ENCODE measurements at regions not wholly inside any gene's neighbourhood (a gene's known extent, or its start where the extent isn't known, plus 50 kb on each side); places are given as distances from the start of the nearest gene placed in this dataset.

- Histone ChIP-seq H4K20me1 (replicated peaks in 1 of 2; ENCODE audit: control insufficient read depth in 1 of 2, insufficient read depth in 2 of 2, low read length in 2 of 2) (no peaks in the 10 kb centered on the region), H2AK5ac (ENCODE audit: low read depth, low read length) (no peak overlapping the region), H2BK5ac (ENCODE audit: low read depth, low read length) (no peak overlapping the region), H3K4me2 (ENCODE audit: insufficient read depth in 1 of 2, low read depth in 2 of 2, low read length in 2 of 2) (no peak overlapping the region), H3K18ac (ENCODE audit: extremely low read depth, low read length) (no peak overlapping the region), H2BK15ac (ENCODE audit: low read length) (no peak overlapping the region), H3K4ac (replicated peaks; ENCODE audit: insufficient read length, low read depth, low read length) (no peak overlapping the region), H3K9ac (replicated peaks in 1 of 4; ENCODE audit: extremely low read depth in 1 of 4, low read depth in 3 of 4, low read length in 3 of 4) (no peak overlapping the region), H3K36me3 (ENCODE audit: control insufficient read depth in 2 of 4, insufficient read depth in 4 of 4, low read length in 3 of 4) (no peaks in the 10 kb centered on the region), H3K23ac (ENCODE audit: insufficient read length) (no peak overlapping the region), H3K27ac (ENCODE audit: low read depth, low read length) (no peak overlapping the region), H3K79me1 (ENCODE audit: low read depth, low read length) (no peaks in the 10 kb centered on the region), H2AFZ (ENCODE audit: low read length) (no peak overlapping the region), H4K91ac (replicated peaks; ENCODE audit: insufficient read length, low read length) (no peak overlapping the region), H4K5ac (ENCODE audit: insufficient read length, low read depth, low read length) (no peak overlapping the region), H3K4me3 (ENCODE audit: extremely low read depth in 1 of 4, insufficient read depth in 2 of 4, low read depth in 3 of 4, low read length in 4 of 4) (no peak overlapping the region), H3K23me2 (ENCODE audit: low read depth, low read length) (no peaks in the 10 kb centered on the region), H3K27me3 (replicated peaks in 1 of 4; ENCODE audit: control insufficient read depth in 3 of 4, extremely low read depth in 1 of 4, insufficient read depth in 3 of 4, low read length in 3 of 4) (no peaks in the 10 kb centered on the region), H2BK20ac (ENCODE audit: low read length) (no peak overlapping the region), H3K9me3 (ENCODE audit: insufficient read depth in 2 of 2, low read depth in 1 of 2, low read length in 1 of 2) (peaks cover 0 to 9% of the 10 kb centered on the region in 2 experiments; a peak in 1 of 4 replicates), H3K79me2 (ENCODE audit: control insufficient read depth in 1 of 2, insufficient read depth in 2 of 2, low read length in 2 of 2) (no peaks in the 10 kb centered on the region), H3K4me1 (replicated peaks in 1 of 4; ENCODE audit: control insufficient read depth in 3 of 4, insufficient read depth in 4 of 4, low read length in 3 of 4) (no peaks in the 10 kb centered on the region), H3K56ac (replicated peaks; ENCODE audit: insufficient read length, low read depth, low read length) (no peak overlapping the region), H3K14ac (ENCODE audit: insufficient read length) (no peak overlapping the region), H2BK120ac (replicated peaks; ENCODE audit: low read depth, low read length) (no peak overlapping the region), H4K8ac (ENCODE audit: extremely low read depth, insufficient read depth, low read length) (no peak overlapping the region), H2BK12ac (ENCODE audit: low read depth, low read length) (no peak overlapping the region)
- ChIA-PET CTCF (ENCODE audit: partially characterized antibody) (no interaction called here), POLR2A (ENCODE audit: partially characterized antibody) (no interaction called here)
- FAIRE-seq, result no peak
- DNase-seq (ENCODE audit: low read depth in 1 of 2, low spot score in 2 of 2), result no peak
- TF ChIP-seq TBP (IDR thresholded peaks at IDR 0.05; ENCODE audit: low read depth, low read length) (no peak), FOSL1 (IDR thresholded peaks at IDR 0.05; ENCODE audit: insufficient read depth, low read depth, low read length) (no peak), SIN3A (conservative IDR thresholded peaks at IDR 0.05 in 1 of 2, IDR thresholded peaks at IDR 0.05 in 1 of 2; ENCODE audit: low read depth in 1 of 2, low read length in 2 of 2) (no peak)
Observed at GRCh38 chr13:53719281-53719680, 690.7 kb downstream of the OLFM4 start.
